Activated naive CD4-positive, alpha-beta T cell treated with anti-CD3 and anti-CD28 coated beads, Interleukin-2, amount 50 U/mL, for 72 hours (primary cell): ENCODE measurements at regions not wholly inside any gene's neighbourhood (a gene's known extent, or its start where the extent isn't known, plus 50 kb on each side); places are given as distances from the start of the nearest gene placed in this dataset.

Experiments used
- ATAC-seq, 2 donors: fragments of 150-1000 bp; cut with Tn5 transposase; 2 replicates each; pipeline ENCODE4 v1.10.0; 2021; ENCODE audit warnings: mild to moderate bottlenecking in 2 of 2, moderate library complexity in 2 of 2
- DNase-seq, 2 donors: peaks; one replicate each; pipeline ENCODE4 v3.0.0; 2021 to 2022; ENCODE audit warnings: low spot score in 2 of 2
- H3K27ac Mint-ChIP-seq, 2 donors: one replicate each; pipeline ENCODE4 v1.8.0; 2022; ENCODE audit warnings: mild to moderate bottlenecking in 2 of 2, mixed read lengths in 2 of 2
- H3K36me3 Mint-ChIP-seq, 2 donors: one replicate each; pipeline ENCODE4 v1.8.0; 2022; ENCODE audit warnings: mixed read lengths in 2 of 2
- H3K9me3 Mint-ChIP-seq, 2 donors: one replicate each; pipeline ENCODE4 v1.8.0; 2022; ENCODE audit warnings: mixed read lengths in 2 of 2

DNA sequence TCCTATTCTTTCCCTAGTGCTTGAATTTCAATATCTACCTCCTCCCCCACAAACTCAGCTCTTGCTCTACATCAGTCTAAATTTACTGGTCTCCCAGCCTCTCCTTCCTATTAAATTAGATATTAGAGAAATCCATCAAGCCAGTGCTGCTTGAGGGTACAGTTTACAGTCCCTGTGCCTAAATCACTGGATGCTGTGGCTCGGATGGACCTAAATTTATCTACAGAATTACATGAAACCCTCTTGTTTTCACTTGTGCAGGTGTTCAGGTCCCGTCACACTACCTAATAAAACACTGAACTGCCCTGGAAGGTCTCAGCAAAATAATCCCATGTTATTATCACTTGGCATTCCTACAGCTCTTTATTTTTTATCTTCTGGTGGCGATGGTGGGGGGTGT, 134.7 kb upstream of the E2F8 start:
- Mint-ChIP-seq H3K9me3 (no peaks in the 10 kb centered on the region), H3K27ac (no peak overlapping the region), H3K36me3 (no peaks in the 10 kb centered on the region)
- ATAC-seq (no peak), DNase-seq (no peak)

- H3K27ac Mint-ChIP-seq, result no peak overlapping the region
- ATAC-seq (no peak), DNase-seq (no peak)
- H3K36me3 Mint-ChIP-seq, result no peaks in the 10 kb centered on the region
- peaks cover 0 to 4% of the 10 kb centered on the region in 2 donors for H3K9me3 Mint-ChIP-seq
Measured at GRCh38 chr11:19374151-19374569, 133.4 kb upstream of the E2F8 start.

DNA sequence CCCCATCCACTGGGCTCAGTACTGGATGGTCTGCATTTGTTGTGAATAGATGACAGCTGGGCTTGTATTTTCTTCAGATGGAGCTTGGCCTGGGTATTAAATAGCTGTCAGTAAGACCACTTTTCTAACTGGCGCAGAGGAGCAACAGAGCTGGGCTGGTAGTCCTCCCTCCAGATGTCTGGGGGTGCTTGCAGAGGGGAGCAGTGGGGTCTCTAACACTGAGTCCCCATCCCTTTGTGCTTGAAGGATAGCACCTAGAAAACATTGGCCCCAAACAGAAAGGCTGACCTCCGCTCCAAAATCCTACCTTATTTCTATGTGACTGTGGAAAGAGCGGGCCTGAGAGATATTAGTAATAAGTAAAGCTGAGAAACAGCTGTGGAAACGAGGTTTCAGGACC, 131.6 kb upstream of the E2F8 start:
- H3K9me3 Mint-ChIP-seq, result peaks cover 0 to 4% of the 10 kb centered on the region in 2 donors
- H3K36me3 Mint-ChIP-seq, result no peaks in the 10 kb centered on the region
- no peak overlapping the region for H3K27ac Mint-ChIP-seq
- DNase-seq, result no peak
- no peak for ATAC-seq

DNA sequence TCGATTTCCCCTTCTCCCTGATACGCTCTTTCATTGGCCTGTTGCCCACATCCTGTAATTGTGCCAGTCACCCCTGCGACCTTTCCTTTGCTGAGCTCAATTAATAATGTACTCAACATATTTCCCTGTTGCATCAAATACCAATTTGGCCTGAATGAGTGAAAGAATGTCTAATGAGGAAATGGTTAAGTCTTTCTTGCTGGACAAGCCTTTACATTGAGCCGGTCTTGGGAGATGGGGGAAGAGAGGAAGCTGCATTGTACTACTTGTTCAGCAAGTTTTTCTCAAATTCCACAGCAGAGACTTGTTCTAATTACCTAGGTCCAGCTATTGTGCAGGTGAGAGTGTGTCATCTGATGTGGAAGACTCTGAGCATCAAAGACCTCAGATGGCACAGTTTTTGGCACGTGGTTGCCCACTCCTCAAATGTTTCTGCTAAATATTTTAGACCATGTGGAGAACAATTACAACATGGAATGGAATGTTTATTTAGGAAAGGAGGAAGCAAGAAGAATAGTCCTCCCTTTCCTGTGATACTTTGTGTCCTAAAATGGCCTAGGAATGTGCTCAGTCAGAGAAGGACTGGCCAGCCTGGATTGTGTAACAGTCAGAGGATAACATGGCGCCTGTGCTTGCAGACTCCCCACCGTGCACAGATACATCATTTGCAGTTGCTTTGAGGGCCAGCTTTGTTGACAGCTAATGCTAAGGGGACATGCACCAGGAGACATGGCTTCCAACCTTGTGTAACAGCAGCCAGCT, 129.5 kb upstream of the E2F8 start:
- DNase-seq (no peak), ATAC-seq (no peak)
- H3K36me3 Mint-ChIP-seq, result no peaks in the 10 kb centered on the region
- peaks cover 0 to 4% of the 10 kb centered on the region in 2 donors for H3K9me3 Mint-ChIP-seq
- no peak overlapping the region for H3K27ac Mint-ChIP-seq

DNA sequence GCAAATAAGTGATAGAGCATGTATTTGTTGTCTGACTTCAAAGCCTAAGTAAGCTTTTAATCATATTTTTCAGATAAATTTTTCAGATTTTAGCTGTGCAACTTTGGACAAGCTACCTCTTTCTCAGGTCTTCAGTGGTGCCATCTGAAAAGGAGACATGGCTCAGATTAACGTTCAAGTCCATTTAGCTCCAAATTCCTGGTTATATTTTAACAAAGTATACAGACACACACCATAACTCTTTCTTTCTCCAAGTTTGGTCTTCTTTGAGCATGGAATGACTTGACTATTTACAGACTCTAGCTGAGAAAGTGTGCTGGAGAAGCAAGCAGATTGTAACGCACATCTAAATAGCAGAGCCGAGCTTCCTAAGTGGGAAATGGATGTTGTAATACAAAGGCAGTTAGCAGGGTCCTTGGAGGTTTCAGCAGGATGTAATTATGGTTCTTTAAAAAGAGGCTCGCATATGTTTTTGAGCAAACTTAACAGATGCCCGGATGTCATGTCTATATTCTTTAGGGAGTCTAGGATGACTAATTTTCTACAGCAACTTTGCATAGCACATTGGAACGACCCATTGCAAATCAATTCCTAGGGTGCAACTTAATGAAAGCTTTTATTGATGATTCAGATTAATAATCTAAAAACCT, 128.1 kb upstream of the E2F8 start:
- no peaks in the 10 kb centered on the region for H3K36me3 Mint-ChIP-seq
- ATAC-seq, result no peak
- H3K9me3 Mint-ChIP-seq, result peaks cover 0 to 4% of the 10 kb centered on the region in 2 donors
- no peak overlapping the region for H3K27ac Mint-ChIP-seq
- DNase-seq, result no peak

- H3K9me3 Mint-ChIP-seq, result peaks cover 0 to 4% of the 10 kb centered on the region in 2 donors
- ATAC-seq, result no peak
- H3K36me3 Mint-ChIP-seq, result no peaks in the 10 kb centered on the region
- DNase-seq, result no peak
- H3K27ac Mint-ChIP-seq, result no peak overlapping the region
Measured at GRCh38 chr11:19366992-19367709, 126.4 kb upstream of the E2F8 start.

DNA sequence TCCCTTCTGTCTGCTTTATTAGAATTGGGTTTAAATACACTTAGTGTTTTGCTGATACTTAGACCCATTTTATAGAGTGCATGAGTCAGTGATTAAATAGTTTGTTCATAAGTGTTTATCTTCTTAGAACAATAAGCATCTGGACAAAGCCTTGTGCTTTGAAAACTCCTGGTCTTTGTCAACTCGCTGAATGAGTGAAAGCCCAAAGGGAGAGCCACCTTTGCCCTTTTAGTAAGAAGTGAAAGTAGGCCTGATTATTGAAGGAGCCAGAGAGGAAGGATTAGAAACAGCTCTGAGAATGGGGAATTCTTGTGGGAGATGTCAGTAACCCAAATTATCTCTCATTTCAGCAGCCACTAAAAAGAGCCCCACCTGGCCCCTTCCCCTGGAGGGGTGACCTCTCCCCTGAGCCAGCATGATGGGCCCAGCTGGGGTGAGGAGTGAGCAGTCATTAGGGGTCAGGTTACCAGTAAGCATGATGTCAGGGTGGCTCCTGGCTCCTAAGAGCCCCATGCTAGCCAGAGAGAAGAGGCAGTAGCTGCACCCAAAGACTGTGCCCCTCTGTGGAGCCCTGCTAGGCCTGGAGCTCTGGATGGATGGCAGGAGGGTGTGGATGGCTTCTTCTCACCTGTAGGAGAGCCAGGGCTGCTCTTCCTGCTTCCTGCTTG, 125.1 kb upstream of the E2F8 start:
- DNase-seq (no peak), ATAC-seq (no peak)
- H3K9me3 Mint-ChIP-seq, result peaks cover 0 to 4% of the 10 kb centered on the region in 2 donors
- H3K36me3 Mint-ChIP-seq, result no peaks in the 10 kb centered on the region
- H3K27ac Mint-ChIP-seq, result no peak overlapping the region

DNA sequence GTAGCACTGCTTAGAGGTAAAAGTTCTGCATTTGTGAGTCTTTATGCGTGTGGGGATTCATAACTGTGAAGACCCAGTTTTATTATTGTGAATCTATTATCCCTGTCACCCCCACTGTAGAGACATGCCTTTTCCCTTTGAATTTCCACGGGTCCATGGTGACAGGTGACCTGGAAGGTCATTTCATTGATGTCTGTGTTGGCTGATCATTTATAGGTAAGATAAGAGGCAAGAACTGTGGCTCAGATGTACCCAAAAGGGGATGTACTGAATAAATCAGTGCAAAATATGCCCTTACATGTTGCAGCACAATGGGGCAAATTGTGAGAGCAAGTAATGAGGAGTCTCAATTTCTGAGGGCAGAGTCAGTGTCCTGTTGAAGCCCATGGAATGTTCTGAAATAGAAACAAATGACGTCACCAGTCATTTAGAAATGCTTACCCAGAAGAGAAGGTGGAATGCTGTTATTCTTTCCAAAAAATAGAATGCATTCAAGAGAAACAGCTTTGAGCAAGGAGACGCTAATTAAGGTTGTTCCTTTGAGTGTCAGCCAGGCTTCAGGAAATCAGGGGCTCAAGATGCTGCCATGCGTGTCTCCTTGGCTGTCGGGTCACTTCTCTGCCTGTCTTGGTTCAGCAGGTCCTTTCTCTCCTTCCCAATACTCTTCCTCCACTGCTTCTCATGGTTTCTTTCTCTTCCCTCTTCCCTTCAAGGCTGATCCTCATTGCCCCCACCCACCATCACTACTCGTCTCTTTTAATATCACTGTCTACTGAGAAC, 118.7 kb upstream of the E2F8 start:
- ATAC-seq, result no peak
- no peak overlapping the region for H3K27ac Mint-ChIP-seq
- no peaks in the 10 kb centered on the region for H3K9me3 Mint-ChIP-seq
- DNase-seq, result no peak
- H3K36me3 Mint-ChIP-seq, result no peaks in the 10 kb centered on the region

DNA sequence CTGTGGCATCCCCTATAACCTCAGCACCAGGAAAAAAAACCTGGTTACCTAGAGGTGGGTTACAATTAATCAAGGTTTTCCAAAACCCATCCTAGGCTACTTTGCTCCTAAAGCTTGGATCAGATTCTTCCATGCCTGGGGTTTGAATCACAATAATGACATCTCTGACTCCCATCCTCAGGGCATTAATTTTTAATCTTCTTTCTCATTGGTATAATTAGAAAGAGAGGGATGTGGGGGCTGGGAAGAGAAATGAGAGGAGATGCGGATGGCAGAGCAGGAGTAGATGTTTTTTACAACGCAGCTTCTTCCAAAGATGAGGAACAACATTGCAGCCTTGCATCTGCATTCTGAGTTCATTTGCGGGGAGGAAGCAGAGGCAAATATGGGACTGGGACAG, 117.2 kb upstream of the E2F8 start:
- Mint-ChIP-seq H3K27ac (no peak overlapping the region), H3K9me3 (no peaks in the 10 kb centered on the region), H3K36me3 (no peaks in the 10 kb centered on the region)
- DNase-seq (no peak), ATAC-seq (no peak)

DNA sequence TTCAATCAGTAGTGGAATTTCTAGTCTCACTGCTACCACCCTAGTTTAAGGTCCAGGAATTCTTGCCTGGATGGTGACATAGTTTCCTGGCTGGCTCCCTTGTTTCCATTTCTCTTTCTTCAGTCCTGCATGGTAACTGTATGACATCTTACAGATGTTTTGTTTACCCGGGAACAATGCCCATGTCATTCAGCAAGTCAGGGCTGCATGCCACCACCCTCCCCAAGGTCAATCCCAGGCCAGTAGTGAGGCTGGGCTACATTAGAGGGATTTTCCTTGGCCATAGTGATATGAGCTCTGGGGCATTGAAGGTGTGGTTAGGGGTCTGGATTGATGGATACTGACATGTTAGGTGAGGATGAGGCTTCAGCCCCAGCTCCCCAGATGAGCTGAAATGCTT, 114.9 kb upstream of the E2F8 start:
- ATAC-seq (no peak), DNase-seq (no peak)
- Mint-ChIP-seq H3K9me3 (no peaks in the 10 kb centered on the region), H3K27ac (no peak overlapping the region), H3K36me3 (no peaks in the 10 kb centered on the region)

DNA sequence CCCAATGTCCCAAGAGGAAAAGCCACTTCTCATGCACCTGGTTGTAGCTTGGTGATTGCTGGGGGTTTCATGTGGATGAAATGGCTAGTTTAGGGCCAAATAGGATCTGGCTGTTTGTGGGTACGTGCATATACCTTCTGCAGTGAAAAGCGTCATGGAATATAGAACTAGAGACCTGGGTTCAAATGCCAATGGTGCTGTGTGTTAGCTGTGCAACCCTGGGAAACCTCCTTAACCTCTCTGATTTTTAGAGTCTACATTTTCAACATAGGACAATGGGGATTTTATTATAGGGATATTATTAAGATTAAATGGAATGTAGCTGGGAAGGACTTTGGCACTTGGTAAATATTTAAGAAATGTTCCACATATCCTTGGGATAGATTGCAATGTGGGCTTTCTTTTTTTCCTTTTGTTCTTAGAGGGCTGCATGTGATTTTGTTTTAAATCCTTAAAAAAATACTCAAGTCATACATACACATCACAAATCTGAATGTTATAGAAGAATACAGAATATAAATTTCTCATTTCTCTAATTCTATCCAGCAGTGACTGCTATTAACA, 112.6 kb upstream of the E2F8 start:
- no peak for ATAC-seq
- no peaks in the 10 kb centered on the region for H3K36me3 Mint-ChIP-seq
- H3K27ac Mint-ChIP-seq, result no peak overlapping the region
- no peak for DNase-seq
- no peaks in the 10 kb centered on the region for H3K9me3 Mint-ChIP-seq

GRCh38 chr11:19352771-19353160, 112.0 kb upstream of the E2F8 start:
- Mint-ChIP-seq H3K9me3 (no peaks in the 10 kb centered on the region), H3K36me3 (no peaks in the 10 kb centered on the region), H3K27ac (no peak overlapping the region)
- ATAC-seq (no peak), DNase-seq (no peak)

DNA sequence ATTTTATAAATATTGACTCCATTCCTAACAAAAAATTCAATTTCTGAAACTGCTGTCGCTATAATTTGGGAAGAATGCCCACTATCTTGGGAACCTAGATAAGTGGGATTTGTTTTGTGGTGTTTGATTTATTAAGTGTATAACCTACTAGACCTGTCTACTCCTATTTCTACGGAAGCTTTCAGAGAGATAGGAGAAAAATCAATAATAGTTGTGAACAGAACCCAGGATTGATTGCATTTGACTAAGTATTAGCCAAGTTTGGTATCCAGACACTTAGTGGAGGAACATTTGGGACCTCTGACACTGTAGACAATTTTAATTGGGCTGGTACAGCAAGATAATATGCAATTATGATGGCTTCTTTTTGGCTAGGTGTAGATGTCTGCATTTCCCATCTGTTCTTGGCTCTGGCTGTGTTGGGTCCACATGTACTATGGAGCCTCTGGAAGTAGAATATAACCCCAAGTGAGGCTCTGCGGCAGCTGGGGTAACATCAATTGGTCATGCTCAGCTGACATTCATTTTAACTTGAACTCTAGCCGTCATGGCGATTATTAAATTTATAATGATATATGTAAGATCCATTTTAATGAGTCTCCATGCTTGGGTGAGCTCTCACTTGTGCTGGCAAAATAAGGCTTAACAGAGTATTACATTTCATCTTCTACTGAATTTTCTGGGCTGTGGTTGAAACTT, 111.5 kb upstream of the E2F8 start:
- no peaks in the 10 kb centered on the region for H3K9me3 Mint-ChIP-seq
- no peaks in the 10 kb centered on the region for H3K36me3 Mint-ChIP-seq
- ATAC-seq, result no peak
- DNase-seq, result no peak
- no peak overlapping the region for H3K27ac Mint-ChIP-seq

DNA sequence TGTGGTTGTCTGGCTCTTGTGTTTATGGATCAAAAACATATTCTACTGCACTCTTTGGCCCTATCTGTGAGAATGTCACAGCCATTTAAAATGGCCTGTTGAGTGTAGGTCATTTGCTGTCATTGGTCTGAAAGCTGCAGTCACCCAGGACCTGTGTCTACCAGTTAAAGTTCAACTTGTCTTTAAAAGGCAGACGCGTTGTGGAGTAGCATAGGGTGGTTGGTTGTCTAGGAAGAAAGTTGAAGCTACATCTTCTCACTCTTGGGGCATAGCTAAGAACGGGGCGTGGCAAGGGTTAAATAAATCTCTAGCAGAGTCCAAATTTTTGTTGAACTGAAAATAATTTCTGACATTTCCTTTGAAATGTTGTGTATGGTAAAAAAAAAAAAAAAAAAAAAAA, 110.7 kb upstream of the E2F8 start:
- ATAC-seq, result no peak

DNA sequence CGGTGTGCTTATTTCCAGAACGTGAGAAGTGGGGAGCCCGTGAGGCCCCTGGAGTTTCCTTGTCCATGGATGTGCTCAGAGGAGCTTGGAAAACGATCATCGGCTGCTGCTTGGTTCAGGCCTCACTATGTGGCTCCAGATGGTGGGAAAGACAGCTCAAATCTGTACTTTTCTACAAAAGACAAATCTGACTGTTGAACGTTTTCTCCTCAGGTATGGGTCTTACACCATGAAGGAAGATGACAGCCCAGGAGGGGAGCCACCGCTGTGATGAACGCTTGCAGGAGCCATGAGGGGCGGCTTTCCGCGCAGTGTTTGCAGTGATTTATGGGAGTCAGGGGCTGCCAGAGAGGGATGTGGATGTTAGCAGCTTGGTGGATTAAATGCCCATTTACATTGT, 109.4 kb upstream of the E2F8 start:
- Mint-ChIP-seq H3K36me3 (peaks cover 5 to 7% of the 10 kb centered on the region in 2 donors), H3K27ac (peak overlapping the region in 1 of 2 donors; percentile 57), H3K9me3 (no peaks in the 10 kb centered on the region)
- DNase-seq (no peak), ATAC-seq (no peak)

More for the DNA sequence above, 110.7 kb upstream of the E2F8 start:
- H3K36me3 Mint-ChIP-seq, result no peaks in the 10 kb centered on the region
- no peak for DNase-seq
- H3K9me3 Mint-ChIP-seq, result no peaks in the 10 kb centered on the region
- no peak overlapping the region for H3K27ac Mint-ChIP-seq
